Coronary artery (tissue), 2 donors: ENCODE measurements at regions not wholly inside any gene's neighbourhood (a gene's known extent, or its start where the extent isn't known, plus 50 kb on each side); places are given as distances from the start of the nearest gene placed in this dataset.

Experiments
- DNase-seq: peaks from one replicate; pipeline ENCODE4 v3.0.0-alpha.2; 2017; ENCODE audit warnings: low spot score
- H3K27ac ChIP-seq, 2 donors: fragments of 200-600 bp; sonication (generic); one replicate each; pipeline ENCODE4 v1.5.1; 2016 to 2019
- H3K4me3 ChIP-seq: fragments of 200-600 bp; sonication (generic); 2 replicates; pipeline ENCODE4 v1.5.1; 2016; ENCODE audit warnings: mild to moderate bottlenecking, moderate library complexity
- TF ChIP-seq, protein P1 (sequence below): fragments of 200-600 bp; sonication (generic); IDR thresholded peaks from one replicate; pipeline ENCODE4 v1.5.1; 2019; ENCODE audit warnings: antibody characterized with exemption

DNA sequence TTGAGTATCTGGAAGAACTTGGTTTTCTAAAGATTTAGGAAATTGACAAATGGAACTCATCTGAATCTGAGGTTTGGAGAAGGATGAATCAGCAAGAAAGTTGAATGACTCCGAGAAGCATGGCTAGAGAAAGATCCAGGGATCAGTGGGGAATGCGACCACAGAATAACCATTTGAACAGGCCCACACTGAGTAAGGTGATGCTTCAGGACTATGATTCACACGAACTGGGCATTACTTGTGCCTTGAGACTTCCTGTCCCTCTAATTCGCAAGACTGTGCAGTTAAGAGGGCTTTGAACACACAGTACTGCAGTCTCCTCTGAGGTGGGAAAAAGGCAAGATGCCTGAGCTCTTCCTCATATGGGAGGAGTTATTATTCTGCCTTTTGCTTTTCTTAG is 395.5 kb upstream of the POM121L12 start:
- Histone ChIP-seq H3K4me3 (no peak overlapping the region), H3K27ac (no peak overlapping the region)
- DNase-seq: no peak
- TF ChIP-seq, protein P1, sequence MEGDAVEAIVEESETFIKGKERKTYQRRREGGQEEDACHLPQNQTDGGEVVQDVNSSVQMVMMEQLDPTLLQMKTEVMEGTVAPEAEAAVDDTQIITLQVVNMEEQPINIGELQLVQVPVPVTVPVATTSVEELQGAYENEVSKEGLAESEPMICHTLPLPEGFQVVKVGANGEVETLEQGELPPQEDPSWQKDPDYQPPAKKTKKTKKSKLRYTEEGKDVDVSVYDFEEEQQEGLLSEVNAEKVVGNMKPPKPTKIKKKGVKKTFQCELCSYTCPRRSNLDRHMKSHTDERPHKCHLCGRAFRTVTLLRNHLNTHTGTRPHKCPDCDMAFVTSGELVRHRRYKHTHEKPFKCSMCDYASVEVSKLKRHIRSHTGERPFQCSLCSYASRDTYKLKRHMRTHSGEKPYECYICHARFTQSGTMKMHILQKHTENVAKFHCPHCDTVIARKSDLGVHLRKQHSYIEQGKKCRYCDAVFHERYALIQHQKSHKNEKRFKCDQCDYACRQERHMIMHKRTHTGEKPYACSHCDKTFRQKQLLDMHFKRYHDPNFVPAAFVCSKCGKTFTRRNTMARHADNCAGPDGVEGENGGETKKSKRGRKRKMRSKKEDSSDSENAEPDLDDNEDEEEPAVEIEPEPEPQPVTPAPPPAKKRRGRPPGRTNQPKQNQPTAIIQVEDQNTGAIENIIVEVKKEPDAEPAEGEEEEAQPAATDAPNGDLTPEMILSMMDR: no peak

- TF ChIP-seq, protein P1: no peak
- DNase-seq: no peak
- H3K4me3 ChIP-seq: no peak overlapping the region
- no peak overlapping the region for H3K27ac ChIP-seq
Measured at GRCh38 chr7:52639126-52639525, 396.3 kb upstream of the POM121L12 start.

GRCh38 chr7:52635021-52635420 is 400.4 kb upstream of the POM121L12 start:
- no peak overlapping the region for H3K27ac ChIP-seq
- no peak for DNase-seq
- TF ChIP-seq, protein P1: no peak

GRCh38 chr7:52620849-52621248 is 414.6 kb upstream of the POM121L12 start:
- no peak overlapping the region for H3K27ac ChIP-seq
- no peak overlapping the region for H3K4me3 ChIP-seq
- no peak for DNase-seq
- TF ChIP-seq, protein P1: no peak

More at GRCh38 chr7:52635021-52635420, 400.4 kb upstream of the POM121L12 start:
- no peak overlapping the region for H3K4me3 ChIP-seq

- no peak overlapping the region for H3K4me3 ChIP-seq
- TF ChIP-seq, protein P1: no peak
- DNase-seq: no peak
- H3K27ac ChIP-seq: no peak overlapping the region
Measured at GRCh38 chr7:52616552-52616951, 418.9 kb upstream of the POM121L12 start.

- DNase-seq: no peak
- TF ChIP-seq, protein P1: no peak
- no peak overlapping the region for H3K4me3 ChIP-seq
- H3K27ac ChIP-seq: no peak overlapping the region
Measured at GRCh38 chr7:52615021-52615695, 420.3 kb upstream of the POM121L12 start.

GRCh38 chr7:52609511-52609910 is 425.9 kb upstream of the POM121L12 start:
- DNase-seq: no peak
- H3K27ac ChIP-seq: no peak overlapping the region

More at GRCh38 chr7:52609511-52609910, 425.9 kb upstream of the POM121L12 start:
- H3K4me3 ChIP-seq: no peak overlapping the region
- TF ChIP-seq, protein P1: no peak
